Activated CD4-positive, alpha-beta T cell treated with anti-CD3 and anti-CD28 coated beads, Interleukin-2, amount 10 ng/mL, durations not matched to agents 7 days and 5 days (primary cell): ENCODE measurements at regions not wholly inside any gene's neighbourhood (a gene's known extent, or its start where the extent isn't known, plus 50 kb on each side); places are given as distances from the start of the nearest gene placed in this dataset.
"Not testable (repeated sequence)": the region's sequence is repeated elsewhere in the genome, so short reads cannot be mapped to it uniquely, and the experiment has no call there.

Experiments
- CTCF ChIA-PET: fragments of 350-600 bp; sonication (Branson Sonifier 250); formaldehyde crosslinking; loops from one replicate; lab custom pipeline; 2021; ENCODE audit warnings: antibody characterized with exemption; lab: Charles Lee
- POLR2A ChIA-PET: fragments of 350-600 bp; sonication (Branson Sonifier 250); formaldehyde crosslinking; loops from one replicate; lab custom pipeline; 2021; ENCODE audit warnings: antibody characterized with exemption; lab: Charles Lee
- DNase-seq: peaks from one replicate; pipeline ENCODE4 v3.0.0-alpha.2; 2020
- H3K27ac Mint-ChIP-seq: one replicate; pipeline ENCODE4 v1.8.0; 2021; ENCODE audit warnings: mild to moderate bottlenecking, moderate library complexity, mixed read lengths
- H3K27me3 Mint-ChIP-seq: one replicate; pipeline ENCODE4 v1.8.0; 2021; ENCODE audit warnings: mixed read lengths
- H3K36me3 Mint-ChIP-seq: one replicate; pipeline ENCODE4 v1.8.0; 2021; ENCODE audit warnings: low read depth, mixed read lengths
- H3K4me1 Mint-ChIP-seq: one replicate; pipeline ENCODE4 v1.8.0; 2021; ENCODE audit warnings: mixed read lengths
- H3K4me3 Mint-ChIP-seq: one replicate; pipeline ENCODE4 v1.8.0; 2021; ENCODE audit warnings: mild to moderate bottlenecking, moderate library complexity, mixed read lengths
- H3K9me3 Mint-ChIP-seq: one replicate; pipeline ENCODE4 v1.8.0; 2021; ENCODE audit warnings: mixed read lengths

DNA sequence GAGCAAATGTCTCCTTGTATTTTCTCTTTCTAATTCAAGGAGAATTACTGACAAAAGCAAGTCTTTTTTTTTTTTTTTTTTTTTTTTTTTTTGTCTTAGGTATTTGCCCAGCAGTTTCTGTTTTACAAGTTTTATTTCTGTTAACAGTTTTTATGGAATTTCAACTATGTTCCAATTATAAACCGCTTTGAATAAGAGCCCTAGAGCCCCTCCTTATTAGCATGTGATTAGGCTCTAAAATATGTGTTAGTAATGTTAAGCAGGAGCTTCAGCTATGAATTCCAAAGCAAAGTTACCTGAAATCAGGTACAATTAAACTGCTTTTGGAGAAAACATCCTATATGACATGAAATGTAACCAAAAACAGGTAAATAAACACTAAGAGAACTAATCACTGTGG, 997.0 kb upstream of the POT1 start:
- no peaks in the 10 kb centered on the region for H3K9me3 Mint-ChIP-seq
- ChIA-PET POLR2A (no interaction called here), CTCF (no interaction called here)
- no peak overlapping the region for H3K4me3 Mint-ChIP-seq
- H3K4me1 Mint-ChIP-seq: no peaks in the 10 kb centered on the region
- no peaks in the 10 kb centered on the region for H3K36me3 Mint-ChIP-seq
- H3K27me3 Mint-ChIP-seq: no peaks in the 10 kb centered on the region
- no peak overlapping the region for H3K27ac Mint-ChIP-seq
- no peak for DNase-seq

DNA sequence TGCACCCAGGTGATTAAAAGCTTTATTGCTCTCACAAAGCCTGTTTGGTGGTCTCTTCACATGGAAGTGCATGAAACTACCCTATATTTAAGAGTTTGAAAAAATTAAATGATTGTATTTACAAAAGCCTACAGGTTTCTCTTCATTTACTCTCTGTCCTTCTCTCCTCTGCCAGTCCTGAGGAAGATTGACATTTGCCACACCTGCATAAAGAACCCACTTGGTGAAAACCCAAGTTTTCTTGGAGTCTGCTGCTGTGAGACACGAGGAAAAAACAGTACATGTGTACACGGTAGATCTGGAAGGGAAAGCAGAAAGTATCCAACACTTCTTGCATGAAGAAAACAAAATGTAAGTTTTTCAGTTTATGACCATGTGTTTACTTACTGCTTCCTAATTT, 994.4 kb upstream of the POT1 start:
- no peak overlapping the region for H3K4me3 Mint-ChIP-seq
- CTCF ChIA-PET: no interaction called here
- POLR2A ChIA-PET: no interaction called here

DNA sequence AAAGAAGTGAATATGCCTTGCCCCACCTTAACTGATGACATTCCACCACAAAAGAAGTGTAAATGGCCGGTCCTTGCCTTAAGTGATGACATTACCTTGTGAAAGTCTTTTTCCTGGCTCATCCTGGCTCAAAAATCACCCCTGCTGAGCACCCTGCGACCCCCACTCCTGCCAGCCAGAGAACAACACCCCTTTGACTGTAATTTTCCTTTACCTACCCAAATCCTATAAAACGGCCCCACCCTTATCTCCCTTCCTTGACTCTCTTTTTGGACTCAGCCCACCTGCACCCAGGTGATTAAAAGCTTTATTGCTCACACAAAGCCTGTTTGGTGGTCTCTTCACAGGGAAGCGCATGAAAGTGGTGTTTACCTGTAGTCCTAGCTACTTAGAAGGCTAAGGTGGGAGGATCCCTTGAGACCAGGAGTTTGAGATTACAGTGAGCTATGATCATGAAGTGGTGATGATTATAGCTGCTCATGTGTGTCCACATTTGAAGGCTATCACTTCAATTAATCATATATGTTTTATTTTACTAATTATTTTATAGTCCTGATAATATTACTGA, 985.8 kb upstream of the POT1 start:
- H3K9me3 Mint-ChIP-seq, H3K36me3 Mint-ChIP-seq, H3K4me1 Mint-ChIP-seq, H3K4me3 Mint-ChIP-seq, H3K27ac Mint-ChIP-seq, H3K27me3 Mint-ChIP-seq, POLR2A ChIA-PET, DNase-seq, CTCF ChIA-PET: not testable (repeated sequence)

More for the DNA sequence above, 994.4 kb upstream of the POT1 start:
- Mint-ChIP-seq H3K36me3 (no peaks in the 10 kb centered on the region), H3K9me3 (no peaks in the 10 kb centered on the region), H3K27ac (no peak overlapping the region), H3K4me1 (no peaks in the 10 kb centered on the region), H3K27me3 (no peaks in the 10 kb centered on the region)
- DNase-seq: no peak

DNA sequence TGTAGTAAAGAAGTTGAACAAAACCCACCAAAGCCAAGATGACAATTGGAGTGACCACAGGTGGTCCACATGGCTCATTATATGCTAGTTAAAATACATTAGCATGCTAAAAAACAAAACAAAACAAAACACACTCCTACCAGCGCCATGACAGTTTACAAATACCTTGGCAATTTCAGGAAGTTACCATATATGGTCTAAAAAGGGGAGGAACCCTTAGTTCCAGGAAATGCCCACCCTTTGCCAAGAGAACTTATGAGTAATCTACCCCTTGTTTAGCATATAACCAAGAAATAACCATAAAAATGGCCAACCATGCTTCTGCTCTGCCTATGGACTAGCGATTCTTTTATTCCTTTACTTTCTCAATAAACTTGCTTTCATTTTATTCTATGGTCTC, 979.1 kb upstream of the POT1 start:
- no peak overlapping the region for H3K27ac Mint-ChIP-seq
- H3K36me3 Mint-ChIP-seq: no peaks in the 10 kb centered on the region
- DNase-seq: no peak
- no peaks in the 10 kb centered on the region for H3K27me3 Mint-ChIP-seq
- H3K9me3 Mint-ChIP-seq: peaks cover 7% of the 10 kb centered on the region
- CTCF ChIA-PET: no interaction called here
- no peaks in the 10 kb centered on the region for H3K4me1 Mint-ChIP-seq
- POLR2A ChIA-PET: no interaction called here
- no peak overlapping the region for H3K4me3 Mint-ChIP-seq

DNA sequence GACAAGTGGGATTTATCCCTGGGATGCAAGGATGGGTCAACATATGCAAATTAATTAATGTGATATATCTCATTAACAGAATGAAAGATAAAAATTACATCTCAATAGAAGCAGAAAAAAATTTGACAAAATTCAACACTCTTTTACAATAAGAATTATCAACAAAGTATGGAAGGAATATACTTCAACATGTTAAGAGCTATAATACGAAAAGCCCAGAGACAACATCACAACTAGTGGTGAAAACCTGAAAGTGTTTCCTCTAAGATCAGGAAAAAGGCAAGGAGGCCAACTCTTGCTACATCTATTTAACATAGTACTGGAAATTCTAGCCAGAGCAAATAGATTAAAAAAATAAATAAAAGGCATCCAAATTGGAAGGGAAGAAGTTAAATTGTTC, 970.0 kb upstream of the POT1 start:
- H3K27ac Mint-ChIP-seq: no peak overlapping the region

DNA sequence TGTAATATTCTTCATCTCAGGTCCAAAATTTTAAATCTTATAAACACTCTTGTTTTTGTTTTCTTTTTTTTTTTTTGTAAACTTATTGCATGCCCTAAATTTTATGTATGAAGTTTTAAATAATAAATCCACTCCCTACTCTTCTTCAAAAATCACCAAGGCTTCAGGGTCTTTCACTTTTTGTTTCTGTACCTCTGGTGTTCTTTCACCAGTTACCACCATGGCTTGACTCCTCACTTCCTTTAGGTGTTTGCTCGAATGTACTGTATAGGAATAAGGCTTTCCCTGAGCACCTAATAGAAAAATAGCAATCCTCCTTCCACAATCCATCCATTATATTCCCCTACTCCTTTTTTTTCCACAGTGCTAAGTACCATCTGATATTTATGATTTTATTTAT, 962.8 kb upstream of the POT1 start:
- Mint-ChIP-seq H3K9me3 (peaks cover 3% of the 10 kb centered on the region), H3K27ac (no peak overlapping the region), H3K36me3 (no peaks in the 10 kb centered on the region), H3K27me3 (no peaks in the 10 kb centered on the region), H3K4me1 (no peaks in the 10 kb centered on the region), H3K4me3 (no peak overlapping the region)
- no peak for DNase-seq
- ChIA-PET POLR2A (no interaction called here), CTCF (interaction anchor here (0.7 kb wide), 1 partner anchor 9 kb away, joined by 5 read pairs; no protein-coding TSS in a partner anchor)

More for the DNA sequence above, 970.0 kb upstream of the POT1 start:
- ChIA-PET POLR2A (no interaction called here), CTCF (no interaction called here)
- no peak overlapping the region for H3K4me3 Mint-ChIP-seq
- H3K4me1 Mint-ChIP-seq: no peaks in the 10 kb centered on the region
- H3K27me3 Mint-ChIP-seq: no peaks in the 10 kb centered on the region
- no peak for DNase-seq
- no peaks in the 10 kb centered on the region for H3K36me3 Mint-ChIP-seq
- peaks cover 8% of the 10 kb centered on the region for H3K9me3 Mint-ChIP-seq

DNA sequence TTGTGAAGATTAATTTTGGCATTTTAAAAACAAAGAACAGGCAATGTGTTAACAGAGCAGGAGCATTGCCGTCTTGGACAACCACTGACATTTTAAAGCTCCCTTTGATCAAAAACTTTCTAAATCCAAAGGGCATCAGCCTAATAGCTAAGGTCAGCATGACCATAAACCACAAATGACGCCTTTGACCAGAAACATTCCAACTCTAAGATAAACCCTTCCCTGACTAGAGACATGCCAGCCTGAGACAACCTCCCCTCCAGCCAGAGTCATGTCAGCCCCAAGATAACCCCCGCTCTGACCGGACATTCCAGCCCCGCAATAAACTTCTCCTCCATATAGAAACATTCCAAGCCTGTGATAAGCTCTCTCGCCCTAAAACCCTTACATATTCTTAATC, 949.4 kb upstream of the POT1 start:
- ChIA-PET POLR2A (no interaction called here), CTCF (no interaction called here)
- Mint-ChIP-seq H3K9me3 (no peaks in the 10 kb centered on the region), H3K27me3 (no peaks in the 10 kb centered on the region), H3K27ac (no peak overlapping the region), H3K4me1 (no peaks in the 10 kb centered on the region), H3K4me3 (no peak overlapping the region), H3K36me3 (no peaks in the 10 kb centered on the region)
- no peak for DNase-seq

DNA sequence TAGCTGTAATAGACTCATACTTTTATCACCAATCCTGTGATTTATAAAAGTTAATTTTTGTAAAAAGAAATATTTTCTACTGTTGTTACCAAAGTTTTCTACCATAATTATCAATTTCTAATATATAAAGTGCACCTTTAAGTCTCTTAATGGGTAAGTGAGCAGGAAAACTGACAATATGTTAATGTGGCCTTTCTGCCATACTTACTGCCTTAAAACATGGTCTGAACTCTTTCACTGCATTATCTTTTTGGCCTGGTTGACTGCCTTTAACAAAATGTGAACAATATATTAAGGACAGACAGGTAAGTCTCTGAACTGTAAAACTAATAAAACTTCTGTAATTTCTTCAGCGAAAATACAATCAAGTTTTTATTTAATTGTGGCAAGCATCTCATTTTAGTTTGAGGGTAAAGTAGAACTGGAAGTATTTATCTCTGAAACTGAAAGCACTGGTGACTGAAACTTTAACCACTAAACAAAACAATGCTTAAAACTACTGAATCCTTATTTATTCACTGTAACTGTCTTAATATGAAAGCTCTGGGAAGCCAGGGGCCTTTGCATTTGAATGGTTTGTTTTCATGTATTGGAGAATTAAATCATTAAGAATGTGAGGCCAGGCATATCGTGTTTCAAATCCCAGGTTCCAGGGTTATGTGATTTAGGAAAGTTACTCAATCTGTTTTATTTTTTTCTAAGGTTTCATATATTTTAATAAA, 948.8 kb upstream of the POT1 start:
- ChIA-PET POLR2A (no interaction called here), CTCF (no interaction called here)
- no peaks in the 10 kb centered on the region for H3K9me3 Mint-ChIP-seq
- H3K4me1 Mint-ChIP-seq: no peaks in the 10 kb centered on the region
- H3K4me3 Mint-ChIP-seq: no peak overlapping the region
- DNase-seq: no peak
- no peak overlapping the region for H3K27ac Mint-ChIP-seq
- no peaks in the 10 kb centered on the region for H3K36me3 Mint-ChIP-seq
- no peaks in the 10 kb centered on the region for H3K27me3 Mint-ChIP-seq

DNA sequence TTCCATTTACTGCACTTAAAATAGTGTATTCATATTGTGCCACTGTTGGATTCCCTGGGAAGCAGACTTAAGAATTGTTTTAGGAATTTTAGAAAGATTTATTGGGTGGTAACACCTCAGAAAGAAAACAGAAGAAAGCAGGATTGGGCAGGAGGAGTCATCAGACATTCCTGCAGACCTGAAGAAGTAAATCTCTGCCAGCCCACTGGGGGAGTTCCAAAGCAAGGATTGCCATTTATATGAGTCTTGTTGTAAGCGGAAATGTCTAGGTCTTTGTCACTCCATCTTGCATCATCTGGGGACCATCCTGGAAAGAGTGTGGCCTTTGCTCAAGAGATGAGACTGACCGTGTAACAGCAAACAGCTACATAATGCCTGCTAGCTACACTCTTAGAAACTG, 947.6 kb upstream of the POT1 start:
- POLR2A ChIA-PET: no interaction called here
- CTCF ChIA-PET: no interaction called here
- no peak overlapping the region for H3K27ac Mint-ChIP-seq
- DNase-seq: no peak
- H3K4me1 Mint-ChIP-seq: no peaks in the 10 kb centered on the region
- H3K4me3 Mint-ChIP-seq: no peak overlapping the region
- no peaks in the 10 kb centered on the region for H3K27me3 Mint-ChIP-seq
- no peaks in the 10 kb centered on the region for H3K9me3 Mint-ChIP-seq
- no peaks in the 10 kb centered on the region for H3K36me3 Mint-ChIP-seq

DNA sequence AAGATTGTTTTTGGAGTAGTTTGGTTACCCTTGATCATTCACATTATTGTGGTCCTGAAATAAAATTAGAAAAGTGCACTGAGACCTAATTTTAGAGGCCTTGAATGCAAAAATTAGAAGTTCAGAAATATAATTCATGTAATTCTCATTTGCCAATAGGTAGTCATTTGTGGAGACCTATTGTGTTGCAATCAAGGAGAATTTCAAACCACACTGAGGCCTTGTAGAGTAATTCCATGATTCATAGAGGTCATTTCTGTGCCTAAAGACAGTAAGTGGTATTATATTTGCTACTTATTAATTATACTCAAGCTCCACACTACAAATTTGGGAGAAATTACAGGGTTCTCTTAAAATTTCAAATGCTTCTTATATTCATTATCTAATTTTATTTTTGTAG, 946.8 kb upstream of the POT1 start:
- POLR2A ChIA-PET: no interaction called here

DNA sequence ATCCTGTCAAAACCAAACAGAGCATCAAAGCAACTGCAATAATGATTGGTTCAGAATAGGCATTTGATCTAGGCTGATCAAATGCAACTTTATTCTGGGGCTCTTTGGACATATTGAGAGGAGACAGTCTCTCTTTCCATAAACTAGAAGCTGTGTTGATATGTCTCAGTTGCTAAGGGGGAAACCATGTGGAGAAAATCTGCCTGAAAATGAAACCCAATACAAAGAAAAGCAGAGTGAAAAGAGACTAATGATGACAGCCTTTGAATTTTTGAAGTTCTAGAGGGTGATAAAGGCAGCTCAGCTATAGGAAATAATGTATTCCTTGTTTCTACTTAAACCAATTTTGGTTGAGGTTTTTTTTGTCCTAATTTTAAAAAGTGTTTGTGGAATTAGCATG, 941.8 kb upstream of the POT1 start:
- no peak for DNase-seq
- Mint-ChIP-seq H3K9me3 (no peaks in the 10 kb centered on the region), H3K4me1 (no peaks in the 10 kb centered on the region), H3K27ac (no peak overlapping the region), H3K27me3 (no peaks in the 10 kb centered on the region), H3K36me3 (no peaks in the 10 kb centered on the region), H3K4me3 (no peak overlapping the region)
- ChIA-PET CTCF (no interaction called here), POLR2A (no interaction called here)

More for the DNA sequence above, 946.8 kb upstream of the POT1 start:
- Mint-ChIP-seq H3K36me3 (no peaks in the 10 kb centered on the region), H3K4me3 (no peak overlapping the region), H3K27me3 (no peaks in the 10 kb centered on the region), H3K4me1 (no peaks in the 10 kb centered on the region), H3K9me3 (no peaks in the 10 kb centered on the region), H3K27ac (no peak overlapping the region)
- CTCF ChIA-PET: no interaction called here
- no peak for DNase-seq

DNA sequence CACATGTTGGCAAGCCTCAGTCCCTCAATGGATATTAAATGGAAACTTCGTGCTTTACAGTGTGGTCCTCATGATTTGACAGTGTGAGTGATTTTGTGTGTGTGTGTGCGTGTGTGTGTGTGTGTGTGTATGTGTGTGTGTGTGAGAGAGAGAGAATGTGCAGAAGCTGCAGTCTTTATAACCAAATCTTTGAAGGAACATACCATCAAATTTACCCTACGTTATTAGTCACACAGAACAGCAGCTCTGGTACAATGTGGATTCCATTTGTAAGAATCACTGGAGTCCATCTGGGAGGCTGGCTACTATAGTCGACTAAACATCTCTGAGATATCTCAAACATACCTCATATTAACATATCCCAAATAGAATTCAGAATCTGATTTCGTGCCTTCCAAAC, 928.0 kb upstream of the POT1 start:
- ChIA-PET CTCF (no interaction called here), POLR2A (no interaction called here)
- H3K36me3 Mint-ChIP-seq: no peaks in the 10 kb centered on the region
- no peaks in the 10 kb centered on the region for H3K27me3 Mint-ChIP-seq
- no peak overlapping the region for H3K27ac Mint-ChIP-seq
- no peak overlapping the region for H3K4me3 Mint-ChIP-seq
- no peaks in the 10 kb centered on the region for H3K4me1 Mint-ChIP-seq
- H3K9me3 Mint-ChIP-seq: no peaks in the 10 kb centered on the region
- DNase-seq: no peak

DNA sequence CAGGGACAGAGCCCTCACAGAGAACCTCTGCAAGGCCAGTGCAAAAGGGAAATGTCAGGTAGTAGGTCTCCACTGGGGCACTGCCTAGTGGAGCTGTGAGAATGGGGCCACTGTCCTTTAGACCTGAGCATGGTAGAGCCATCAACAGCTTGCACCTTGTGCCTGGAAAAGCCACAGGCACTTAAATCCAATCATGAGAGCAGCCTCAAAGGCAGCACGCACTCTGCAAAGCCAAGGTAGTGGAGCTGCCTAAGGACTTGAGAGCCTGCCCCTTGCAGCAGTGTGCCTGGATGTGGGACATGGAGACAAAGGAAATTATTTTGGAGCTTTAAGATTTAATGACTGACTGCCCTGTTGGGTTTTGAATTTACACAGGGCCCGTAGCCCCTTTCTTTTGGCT, 918.5 kb upstream of the POT1 start:
- Mint-ChIP-seq H3K9me3 (peaks cover 13% of the 10 kb centered on the region), H3K4me3 (no peak overlapping the region), H3K27ac (no peak overlapping the region), H3K27me3 (no peaks in the 10 kb centered on the region), H3K36me3 (no peaks in the 10 kb centered on the region), H3K4me1 (no peaks in the 10 kb centered on the region)
- ChIA-PET POLR2A (no interaction called here), CTCF (no interaction called here)
- DNase-seq: no peak

DNA sequence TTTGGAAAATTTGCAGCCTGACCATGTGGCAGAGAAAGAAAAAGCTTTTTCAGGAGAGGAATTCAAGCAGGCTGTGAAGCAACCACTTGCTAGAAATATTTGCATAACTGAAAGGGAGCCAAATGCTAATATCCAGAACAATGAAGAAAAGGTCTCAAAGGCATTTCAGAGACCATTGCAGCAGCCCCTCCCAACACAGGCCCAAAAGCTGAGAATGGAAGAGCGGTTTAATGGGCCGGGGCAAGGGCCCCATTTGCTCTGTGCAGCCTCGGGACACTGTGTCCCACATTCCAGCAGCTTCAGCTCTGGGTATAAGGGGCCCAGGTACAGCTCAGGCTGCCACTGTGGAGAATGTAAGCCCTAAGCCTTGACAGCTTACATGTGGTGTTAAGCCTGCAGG, 918.1 kb upstream of the POT1 start:
- Mint-ChIP-seq H3K27me3 (no peaks in the 10 kb centered on the region), H3K27ac (no peak overlapping the region), H3K9me3 (peaks cover 13% of the 10 kb centered on the region), H3K4me3 (no peak overlapping the region), H3K36me3 (no peaks in the 10 kb centered on the region), H3K4me1 (no peaks in the 10 kb centered on the region)
- CTCF ChIA-PET: no interaction called here
- no peak for DNase-seq
- POLR2A ChIA-PET: no interaction called here
